ENCODE measurements at regions not wholly inside any gene's neighbourhood (a gene's known extent, or its start where the extent isn't known, plus 50 kb on each side); places are given as distances from the start of the nearest gene placed in this dataset.
"Not testable (repeated sequence)": the region's sequence is repeated elsewhere in the genome, so short reads cannot be mapped to it uniquely, and the experiment has no call there.

GRCh38 chr9:97099540-97099939, 60.6 kb upstream of the CTSV start:
- DNase-seq (ENCODE audit: low spot score), result not testable (repeated sequence)

- no peak for DNase-seq (ENCODE audit: low spot score)
Measured at GRCh38 chr9:97096793-97097192, 57.9 kb upstream of the CTSV start.

- not testable (repeated sequence) for DNase-seq (ENCODE audit: low spot score)
Measured at GRCh38 chr9:97089361-97089760, 50.4 kb upstream of the CTSV start.
